HEK293 (cell line): ENCODE measurements at regions not wholly inside any gene's neighbourhood (a gene's known extent, or its start where the extent isn't known, plus 50 kb on each side); places are given as distances from the start of the nearest gene placed in this dataset.

ENCODE experiments used
- REST ChIP-seq: fragments of 450-650 bp; formaldehyde crosslinking; IDR thresholded peaks from 2 replicates; pipeline ENCODE4 v1.5.1; 2016; ENCODE audit warnings: missing biosample characterization, missing genetic modification characterization
- ZBTB26 ChIP-seq: fragments of 450-650 bp; formaldehyde crosslinking; optimal IDR thresholded peaks from 2 replicates; pipeline ENCODE3; 2016; ENCODE audit warnings: missing biosample characterization, mild to moderate bottlenecking, missing genetic modification characterization
- ZEB2 ChIP-seq: fragments of 450-650 bp; formaldehyde crosslinking; IDR thresholded peaks from 2 replicates; pipeline ENCODE4 v1.5.1; 2016; ENCODE audit warnings: missing biosample characterization, missing genetic modification characterization
- ZNF18 ChIP-seq: fragments of 450-650 bp; formaldehyde crosslinking; IDR thresholded peaks from 2 replicates; pipeline ENCODE4 v1.5.1; 2016; ENCODE audit warnings: missing biosample characterization, missing genetic modification characterization
- ZNF37A ChIP-seq: fragments of 450-650 bp; IDR thresholded peaks from 2 replicates; pipeline ENCODE4 v1.5.1; 2018; ENCODE audit warnings: missing biosample characterization, missing genetic modification characterization
- ZNF639 ChIP-seq: fragments of 450-650 bp; formaldehyde crosslinking; IDR thresholded peaks from 2 replicates; pipeline ENCODE4 v1.5.1; 2016; ENCODE audit warnings: missing biosample characterization, missing genetic modification characterization
- ZNF747 ChIP-seq: fragments of 450-650 bp; formaldehyde crosslinking; IDR thresholded peaks from 2 replicates; pipeline ENCODE4 v1.5.1; 2016; ENCODE audit warnings: missing biosample characterization, missing genetic modification characterization

GRCh38 chr2:154599189-154599588, 99.3 kb upstream of the KCNJ3 start:
- TF ChIP-seq REST (tag by site-specific recombination) (no peak), ZNF18 (no peak), ZNF37A (tag by site-specific recombination) (no peak), ZNF639 (tag by site-specific recombination) (no peak), ZNF747 (tag by site-specific recombination) (no peak), ZBTB26 (tag by site-specific recombination) (no peak), ZEB2 (tag by site-specific recombination) (no peak)
